Fibroblast of peridontal ligament (primary cell): ENCODE measurements at regions not wholly inside any gene's neighbourhood (a gene's known extent, or its start where the extent isn't known, plus 50 kb on each side); places are given as distances from the start of the nearest gene placed in this dataset.

Experiments used
- DNase-seq: peaks from one replicate; pipeline ENCODE4 v3.0.0-alpha.2; 2010; ENCODE audit errors: extremely low read depth

GRCh38 chr6:92827104-92827503 is 592.3 kb downstream of the EPHA7 start:
- DNase-seq: no peak

GRCh38 chr6:92826633-92827032 is 592.7 kb downstream of the EPHA7 start:
- DNase-seq: no peak

GRCh38 chr6:92822222-92822621 is 597.1 kb downstream of the EPHA7 start:
- no peak for DNase-seq

- no peak for DNase-seq
These were observed 598.8 kb downstream of the EPHA7 start for GRCh38 chr6:92820601-92821000.

- no peak for DNase-seq
These were observed 608.4 kb downstream of the EPHA7 start for GRCh38 chr6:92810913-92811312.

GRCh38 chr6:92806254-92806653 is 613.1 kb downstream of the EPHA7 start:
- no peak for DNase-seq

GRCh38 chr6:92791403-92791802 is 628.0 kb downstream of the EPHA7 start:
- DNase-seq: no peak

- DNase-seq: no peak
These were observed 629.0 kb downstream of the EPHA7 start for GRCh38 chr6:92790381-92790780.

GRCh38 chr6:92784235-92784634 is 635.1 kb downstream of the EPHA7 start:
- no peak for DNase-seq

GRCh38 chr6:92779746-92780145 is 639.6 kb downstream of the EPHA7 start:
- DNase-seq: no peak

- DNase-seq: no peak
These were observed 642.1 kb downstream of the EPHA7 start for GRCh38 chr6:92777146-92777740.

- DNase-seq: no peak
These were observed 648.8 kb downstream of the EPHA7 start for GRCh38 chr6:92770540-92770939.

GRCh38 chr6:92767101-92767500 is 652.3 kb downstream of the EPHA7 start:
- no peak for DNase-seq

GRCh38 chr6:92763680-92764079 is 655.7 kb downstream of the EPHA7 start:
- no peak for DNase-seq

GRCh38 chr6:92763274-92763584 is 656.1 kb downstream of the EPHA7 start:
- DNase-seq: no peak

GRCh38 chr6:92762443-92763273 is 656.7 kb downstream of the EPHA7 start:
- DNase-seq: no peak

GRCh38 chr6:92759178-92759577 is 660.2 kb downstream of the EPHA7 start:
- DNase-seq: no peak

- no peak for DNase-seq
These were observed 661.4 kb downstream of the EPHA7 start for GRCh38 chr6:92757925-92758324.

GRCh38 chr6:92756912-92757311 is 662.4 kb downstream of the EPHA7 start:
- no peak for DNase-seq

- DNase-seq: no peak
These were observed 665.4 kb downstream of the EPHA7 start for GRCh38 chr6:92753956-92754355.

- no peak for DNase-seq
These were observed 667.2 kb downstream of the EPHA7 start for GRCh38 chr6:92752114-92752513.

GRCh38 chr6:92748131-92748530 is 671.2 kb downstream of the EPHA7 start:
- no peak for DNase-seq

GRCh38 chr6:92737983-92738382 is 681.4 kb downstream of the EPHA7 start:
- no peak for DNase-seq
